Activated B cell treated with CpG ODN at 0.5 μM for 24 hours (primary cell): ENCODE measurements at regions not wholly inside any gene's neighbourhood (a gene's known extent, or its start where the extent isn't known, plus 50 kb on each side); places are given as distances from the start of the nearest gene placed in this dataset.

Source experiments
- ATAC-seq: fragments of 200-7000 bp; cut with Tn5 transposase; one replicate; pipeline ENCODE4 v1.10.0; 2021; ENCODE audit warnings: low read depth, mild to moderate bottlenecking, moderate library complexity
- CTCF ChIA-PET: fragments of 350-600 bp; sonication (Branson Sonifier 250); formaldehyde crosslinking; loops from one replicate; lab custom pipeline; 2021; ENCODE audit warnings: antibody characterized with exemption; lab: Charles Lee
- POLR2A ChIA-PET: fragments of 350-600 bp; sonication (Branson Sonifier 250); formaldehyde crosslinking; loops from one replicate; lab custom pipeline; 2021; ENCODE audit warnings: antibody characterized with exemption; lab: Charles Lee
- DNase-seq: peaks from one replicate; pipeline ENCODE4 v3.0.0; 2022
- H3K27ac Mint-ChIP-seq: one replicate; pipeline ENCODE4 v1.8.0; 2020; ENCODE audit warnings: mixed read lengths
- H3K27me3 Mint-ChIP-seq: one replicate; pipeline ENCODE4 v1.8.0; 2021; ENCODE audit warnings: mixed read lengths
- H3K36me3 Mint-ChIP-seq: one replicate; pipeline ENCODE4 v1.8.0; 2021; ENCODE audit warnings: low read depth, mixed read lengths
- H3K4me1 Mint-ChIP-seq: one replicate; pipeline ENCODE4 v1.8.0; 2021; ENCODE audit warnings: mixed read lengths
- H3K4me3 Mint-ChIP-seq: one replicate; pipeline ENCODE4 v1.8.0; 2020; ENCODE audit warnings: mild to moderate bottlenecking, mixed read lengths
- H3K9me3 Mint-ChIP-seq: one replicate; pipeline ENCODE4 v1.8.0; 2020; ENCODE audit warnings: mixed read lengths
- CTCF ChIP-seq: fragments of 200-600 bp; IDR thresholded peaks from one replicate; pipeline ENCODE4 v1.8.0; 2022; ENCODE audit warnings: antibody characterized with exemption, mild to moderate bottlenecking
- intact Hi-C: fragments of 100-400 bp; cut with micrococcal nuclease; formaldehyde crosslinking; loops from one replicate; pipeline ENCODE4 v1.15.1; 2024

GRCh38 chr4:63922146-63922545 lies 487.1 kb downstream of the TECRL start:
- TF ChIP-seq CTCF, result no peak
- no peak overlapping the region for H3K4me3 Mint-ChIP-seq

GRCh38 chr4:63921561-63921960 lies 487.7 kb downstream of the TECRL start:
- CTCF ChIA-PET, result no interaction called here
- ATAC-seq, result no peak
- POLR2A ChIA-PET, result no interaction called here

More at GRCh38 chr4:63922146-63922545, 487.1 kb downstream of the TECRL start:
- Mint-ChIP-seq H3K9me3 (no peaks in the 10 kb centered on the region), H3K27me3 (no peaks in the 10 kb centered on the region), H3K27ac (no peak overlapping the region), H3K36me3 (no peaks in the 10 kb centered on the region), H3K4me1 (no peaks in the 10 kb centered on the region)
- ChIA-PET CTCF (no interaction called here), POLR2A (no interaction called here)
- ATAC-seq (no peak), DNase-seq (no peak)
- intact Hi-C loops, result no loop called here

GRCh38 chr4:63919636-63920365 lies 489.4 kb downstream of the TECRL start:
- intact Hi-C loops, result no loop called here
- H3K4me1 Mint-ChIP-seq, result no peaks in the 10 kb centered on the region
- no peak overlapping the region for H3K27ac Mint-ChIP-seq
- H3K27me3 Mint-ChIP-seq, result no peaks in the 10 kb centered on the region
- ChIA-PET POLR2A (no interaction called here), CTCF (no interaction called here)
- no peak for TF ChIP-seq CTCF
- H3K36me3 Mint-ChIP-seq, result no peaks in the 10 kb centered on the region
- DNase-seq (no peak), ATAC-seq (no peak)
- H3K4me3 Mint-ChIP-seq, result no peak overlapping the region
- H3K9me3 Mint-ChIP-seq, result peaks cover 5% of the 10 kb centered on the region

More at GRCh38 chr4:63921561-63921960, 487.7 kb downstream of the TECRL start:
- no peaks in the 10 kb centered on the region for H3K27me3 Mint-ChIP-seq
- H3K4me1 Mint-ChIP-seq, result no peaks in the 10 kb centered on the region
- no peak overlapping the region for H3K4me3 Mint-ChIP-seq
- intact Hi-C loops, result no loop called here
- no peaks in the 10 kb centered on the region for H3K36me3 Mint-ChIP-seq
- no peak for TF ChIP-seq CTCF
- no peaks in the 10 kb centered on the region for H3K9me3 Mint-ChIP-seq
- H3K27ac Mint-ChIP-seq, result no peak overlapping the region
- DNase-seq, result no peak

- H3K4me1 Mint-ChIP-seq, result no peaks in the 10 kb centered on the region
- no peak for DNase-seq
- no peak for ATAC-seq
- ChIA-PET POLR2A (no interaction called here), CTCF (no interaction called here)
- no peaks in the 10 kb centered on the region for H3K27me3 Mint-ChIP-seq
- H3K36me3 Mint-ChIP-seq, result no peaks in the 10 kb centered on the region
- intact Hi-C loops, result no loop called here
- H3K9me3 Mint-ChIP-seq, result no peaks in the 10 kb centered on the region
- no peak overlapping the region for H3K27ac Mint-ChIP-seq
- TF ChIP-seq CTCF, result no peak
- H3K4me3 Mint-ChIP-seq, result no peak overlapping the region
Observed at GRCh38 chr4:63906660-63907183, 502.5 kb downstream of the TECRL start.

GRCh38 chr4:63904201-63904600 lies 505.0 kb downstream of the TECRL start:
- Mint-ChIP-seq H3K27me3 (no peaks in the 10 kb centered on the region), H3K4me3 (no peak overlapping the region), H3K27ac (no peak overlapping the region), H3K9me3 (no peaks in the 10 kb centered on the region), H3K4me1 (no peaks in the 10 kb centered on the region), H3K36me3 (no peaks in the 10 kb centered on the region)
- DNase-seq, result no peak
- CTCF ChIA-PET, result no interaction called here
- TF ChIP-seq CTCF, result no peak
- intact Hi-C loops, result no loop called here
- POLR2A ChIA-PET, result no interaction called here
- no peak for ATAC-seq
